HG03039 (cell line): ENCODE measurements at regions not wholly inside any gene's neighbourhood (a gene's known extent, or its start where the extent isn't known, plus 50 kb on each side); places are given as distances from the start of the nearest gene placed in this dataset.
"Not testable (repeated sequence)": the region's sequence is repeated elsewhere in the genome, so short reads cannot be mapped to it uniquely, and the experiment has no call there.

Experiments
- ATAC-seq: cut with Tn5 transposase; IDR thresholded peaks from one replicate; pipeline ENCODE4 v1.9.1; 2021; ENCODE audit warnings: mild to moderate bottlenecking, moderate library complexity; ENCODE audit not compliant: unreplicated experiment

- ATAC-seq = no peak
These were observed 131.7 kb upstream of the GDNF start for GRCh38 chr5:37971483-37972024.

DNA sequence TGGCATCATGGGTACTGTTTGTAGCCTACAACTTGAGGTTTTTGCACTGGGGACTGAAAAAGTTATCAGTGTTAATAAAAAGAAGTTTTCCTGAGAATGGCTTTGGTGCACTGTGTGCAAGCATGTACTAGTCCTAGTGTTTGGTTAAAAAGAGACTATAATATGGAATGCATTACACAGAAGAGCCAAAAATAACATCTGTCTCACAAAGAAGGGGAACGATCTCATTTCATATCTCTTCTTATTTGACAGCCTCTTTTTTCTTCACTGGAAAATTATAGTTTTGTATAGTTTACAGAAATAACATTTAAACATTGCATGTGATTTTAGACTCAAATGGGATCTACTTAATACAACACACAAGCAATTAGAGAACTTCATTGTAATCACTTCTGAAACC is 127.0 kb upstream of the GDNF start:
- no peak for ATAC-seq

GRCh38 chr5:37966291-37966690 is 126.5 kb upstream of the GDNF start:
- no peak for ATAC-seq

DNA sequence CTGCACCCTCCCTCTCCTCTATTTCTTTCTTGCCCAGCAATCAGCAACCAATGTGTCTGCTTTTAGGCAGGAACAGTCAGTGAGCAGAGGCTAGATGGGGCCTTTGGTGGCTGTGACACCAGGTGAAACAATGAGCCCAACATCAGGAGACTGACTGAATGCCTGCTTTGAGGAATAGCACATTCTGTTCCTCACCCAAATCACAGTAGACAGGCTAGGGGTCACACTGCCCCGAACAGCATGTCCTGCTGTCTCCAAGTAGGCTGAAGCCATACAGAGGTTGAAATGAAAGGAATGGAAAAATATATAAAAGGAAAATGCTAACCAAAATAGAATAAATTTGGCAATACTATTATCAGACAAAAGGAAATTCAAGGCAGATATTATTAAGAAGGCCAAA is 122.5 kb upstream of the GDNF start:
- ATAC-seq = no peak

DNA sequence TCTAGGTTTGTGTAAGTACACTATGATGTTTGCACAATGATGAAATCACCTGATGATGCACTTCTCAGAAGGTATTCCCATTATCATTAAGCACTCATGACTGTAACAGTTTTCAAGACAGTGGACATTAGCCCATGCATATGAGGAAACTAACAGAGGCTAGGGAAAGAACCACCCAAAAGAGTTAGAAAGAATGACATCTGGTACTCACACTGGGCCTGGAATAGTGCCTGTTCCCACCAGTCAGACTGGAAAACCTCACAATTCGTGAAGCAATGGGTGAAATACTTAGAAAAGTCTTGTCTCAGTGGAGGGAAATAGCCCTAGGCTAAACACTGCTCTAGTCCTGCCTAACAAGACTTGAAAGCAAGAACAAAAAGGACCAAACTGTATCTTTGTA is 117.4 kb upstream of the GDNF start:
- ATAC-seq = no peak

- ATAC-seq = no peak
These were observed 115.9 kb upstream of the GDNF start for GRCh38 chr5:37955748-37956147.

- ATAC-seq = no peak
These were observed 114.7 kb upstream of the GDNF start for GRCh38 chr5:37954561-37954960.

DNA sequence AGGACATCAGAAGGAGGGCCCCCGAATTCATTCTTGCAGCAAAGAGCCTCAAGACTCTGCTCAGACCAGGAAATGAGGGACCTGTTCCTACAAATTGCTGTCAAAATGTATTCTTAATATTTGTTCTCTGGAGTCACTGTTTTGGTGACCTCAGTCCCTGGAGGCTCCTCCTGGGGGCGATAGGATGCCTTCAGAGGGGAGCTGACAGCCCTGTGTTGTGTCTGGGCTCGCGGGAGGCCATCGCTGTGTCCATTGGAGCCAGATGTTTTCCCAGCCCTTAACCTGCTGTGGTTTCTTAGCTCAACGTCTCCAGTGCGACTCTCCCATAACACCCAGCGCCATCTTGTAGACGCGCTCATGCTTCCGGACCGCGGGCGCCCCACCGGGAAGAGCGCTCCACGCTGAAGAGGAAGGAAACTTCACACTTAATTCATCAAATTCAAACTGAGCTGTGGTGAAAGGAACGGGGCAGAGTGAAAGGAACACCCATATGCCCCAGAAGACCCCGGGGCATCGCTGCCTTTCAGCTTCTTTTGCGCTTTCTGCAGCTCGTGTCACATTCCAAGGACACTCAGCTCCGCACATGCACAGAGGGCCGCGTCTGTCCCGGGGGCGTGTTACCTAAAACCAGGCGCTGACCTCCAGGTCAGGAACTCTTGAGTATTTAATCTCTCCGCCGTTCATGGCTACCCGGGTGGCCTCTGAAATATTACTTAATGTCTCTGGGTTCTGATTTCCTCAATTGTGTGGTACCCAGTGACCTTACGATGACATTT is 112.3 kb upstream of the GDNF start:
- no peak for ATAC-seq

GRCh38 chr5:37950436-37950835 is 110.6 kb upstream of the GDNF start:
- ATAC-seq = no peak

- ATAC-seq = no peak
These were observed 105.6 kb upstream of the GDNF start for GRCh38 chr5:37945446-37945845.

DNA sequence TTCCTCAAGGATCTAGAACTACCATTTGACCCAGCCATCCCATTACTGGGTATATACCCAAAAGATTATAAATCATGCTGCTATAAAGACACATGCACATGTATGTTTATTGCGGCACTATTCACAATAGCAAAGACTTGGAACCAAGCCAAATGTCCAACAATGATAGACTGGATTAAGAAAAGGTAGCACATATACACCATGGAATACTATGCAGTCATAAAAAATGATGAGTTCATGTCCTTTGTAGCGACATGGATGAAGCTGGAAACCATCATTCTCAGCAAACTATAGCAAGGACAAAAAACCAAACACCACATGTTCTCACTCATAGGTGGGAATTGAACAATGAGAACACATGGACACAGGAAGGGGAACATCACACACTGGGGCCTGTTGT is 103.3 kb upstream of the GDNF start:
- not testable (repeated sequence) for ATAC-seq

DNA sequence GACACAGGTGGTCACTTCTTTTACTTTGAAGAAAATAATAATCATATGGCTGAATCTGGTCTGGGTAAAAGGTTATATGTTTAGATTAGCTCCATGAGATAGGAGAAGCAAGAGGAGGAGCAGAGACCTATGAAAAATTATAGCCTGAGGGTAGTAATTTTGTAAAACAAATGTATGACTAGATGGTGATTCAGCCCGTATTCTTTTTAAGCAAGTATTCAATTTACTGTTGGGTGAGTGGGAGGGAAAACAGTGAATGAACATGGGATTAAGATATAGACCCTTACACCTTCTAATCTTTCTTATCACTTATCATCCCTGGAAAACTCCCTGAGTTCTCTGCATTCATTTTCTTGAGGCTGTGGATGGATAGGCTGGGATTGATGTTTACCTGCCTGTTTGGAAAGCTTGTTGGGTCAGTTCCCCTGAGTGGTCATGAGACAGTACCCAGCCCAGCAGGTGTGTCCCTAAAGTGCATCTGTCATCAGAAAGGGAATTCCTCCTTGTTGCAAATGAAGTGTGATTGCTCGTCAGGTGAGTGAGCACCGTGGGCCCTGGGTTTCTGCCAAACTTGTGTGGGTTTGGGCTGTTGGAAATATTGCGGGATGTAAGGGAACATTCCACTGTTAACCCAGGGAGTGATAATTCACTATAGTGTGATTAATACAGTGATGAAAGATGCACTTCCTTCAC is 101.2 kb upstream of the GDNF start:
- ATAC-seq = no peak

GRCh38 chr5:37938861-37939260 is 99.0 kb upstream of the GDNF start:
- ATAC-seq = no peak

- no peak for ATAC-seq
These were observed 98.4 kb upstream of the GDNF start for GRCh38 chr5:37938076-37938852.

GRCh38 chr5:37936091-37936490 is 96.2 kb upstream of the GDNF start:
- ATAC-seq = no peak

GRCh38 chr5:37933576-37933975 is 93.7 kb upstream of the GDNF start:
- ATAC-seq = no peak

DNA sequence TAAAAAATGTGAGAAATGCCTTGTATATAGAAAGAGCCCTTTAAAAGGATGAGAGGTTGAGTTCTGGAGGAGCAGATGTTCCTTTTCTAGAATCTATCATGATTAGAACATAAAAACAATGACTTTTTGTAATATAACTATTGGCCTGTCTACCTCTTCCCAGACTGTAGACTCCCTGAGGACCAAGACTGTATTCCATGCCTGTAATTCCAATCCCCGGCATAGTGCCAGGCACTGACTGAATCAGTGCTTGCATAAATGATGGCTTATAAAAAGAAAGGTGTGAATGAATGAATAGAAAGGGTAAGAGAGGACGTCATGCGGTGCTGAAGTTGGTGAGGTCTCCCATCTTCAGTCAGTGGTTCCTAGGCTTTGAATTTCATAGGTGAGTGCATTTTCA is 92.6 kb upstream of the GDNF start:
- no peak for ATAC-seq

DNA sequence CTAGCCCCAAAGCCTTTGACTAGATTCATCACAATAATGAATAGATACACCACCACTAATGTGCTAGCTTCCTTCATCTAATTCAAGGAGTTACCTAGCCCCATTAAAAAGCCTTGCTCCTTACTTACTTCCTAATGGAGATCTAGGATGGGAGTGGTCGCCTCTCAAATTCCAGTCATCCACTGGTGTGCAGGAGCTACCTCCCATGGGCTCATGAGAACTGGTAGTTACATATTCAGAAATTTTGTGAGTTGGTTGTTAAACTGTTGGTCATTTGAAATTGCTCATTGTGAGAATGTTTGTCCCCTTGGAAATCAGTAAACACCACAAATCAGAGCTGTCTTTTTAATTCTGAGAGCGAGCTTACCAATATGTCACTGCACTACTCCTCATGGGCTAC is 91.7 kb upstream of the GDNF start:
- no peak for ATAC-seq

DNA sequence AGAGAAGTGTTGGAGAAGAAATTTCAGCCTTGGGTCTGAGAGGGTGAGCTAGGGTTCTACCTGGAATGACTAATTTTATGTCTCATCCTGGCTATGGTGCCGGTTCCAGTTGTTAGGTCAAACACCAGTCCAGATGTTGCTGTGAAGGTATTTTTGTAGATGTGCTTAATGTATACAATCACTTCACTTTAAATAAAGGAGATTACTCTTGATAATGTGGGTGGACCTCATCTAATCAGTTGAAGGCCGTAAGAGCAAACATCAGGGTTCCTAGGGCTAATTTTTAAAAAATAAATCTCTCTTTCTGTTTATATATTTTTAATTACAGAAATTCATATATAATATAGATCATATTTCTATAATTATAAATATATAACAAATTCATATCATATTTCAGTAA is 90.5 kb upstream of the GDNF start:
- no peak for ATAC-seq

GRCh38 chr5:37929791-37930190 is 90.0 kb upstream of the GDNF start:
- no peak for ATAC-seq

DNA sequence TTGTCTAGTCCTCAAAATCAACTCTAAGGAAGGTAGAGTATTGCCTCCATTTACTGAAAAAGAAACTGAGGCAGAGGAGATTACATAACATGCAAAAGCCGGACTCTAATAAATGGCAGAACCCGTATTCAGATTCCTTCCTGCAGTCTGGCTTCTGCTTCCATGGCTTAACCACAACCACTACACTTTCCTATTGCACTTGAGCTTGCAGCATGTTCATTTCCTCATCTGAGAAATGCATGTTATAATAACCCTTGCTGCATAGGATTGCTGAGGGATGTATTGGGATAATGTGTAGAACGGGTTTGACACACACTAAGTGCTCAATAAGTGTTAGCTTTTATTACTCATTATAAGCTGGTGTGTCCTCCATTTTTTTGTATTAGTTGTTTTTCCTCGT is 87.9 kb upstream of the GDNF start:
- not testable (repeated sequence) for ATAC-seq

DNA sequence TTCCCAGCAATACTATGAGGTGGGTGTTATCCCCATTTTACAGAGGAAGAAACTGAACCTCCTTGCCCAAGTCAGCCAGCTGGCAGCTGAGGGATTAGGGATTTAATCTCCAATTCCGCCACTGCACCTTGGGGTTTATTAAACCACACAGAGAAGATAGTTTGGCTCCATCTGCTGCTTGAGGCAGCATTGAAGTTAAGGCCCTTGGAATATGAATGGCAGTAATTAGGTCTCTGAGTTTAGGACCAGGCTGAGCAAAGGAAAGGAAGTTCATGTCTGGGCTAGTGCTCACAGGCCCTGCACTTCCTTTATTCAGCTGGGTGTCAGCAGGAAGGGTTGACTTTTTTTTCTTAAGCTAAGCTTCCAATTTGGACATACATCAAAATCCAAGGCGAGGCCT is 86.9 kb upstream of the GDNF start:
- no peak for ATAC-seq
